Heart right ventricle (tissue), 16 donors: ENCODE measurements at regions not wholly inside any gene's neighbourhood (a gene's known extent, or its start where the extent isn't known, plus 50 kb on each side); places are given as distances from the start of the nearest gene placed in this dataset.

Experiments
- ATAC-seq, 8 donors: fragments of 200-7000 bp; cut with Tn5 transposase; one replicate each; pipeline ENCODE4 v1.9.1; 2020; ENCODE audit warnings: mild to moderate bottlenecking in 8 of 8, moderate library complexity in 8 of 8, moderate number of reproducible peaks in 1 of 8
- DNase-seq, 2 donors: peaks; one replicate each; pipeline ENCODE4 v3.0.0-alpha.2; 2020
- H3K27ac ChIP-seq, 10 donors: fragments of 200-600 bp; sonication (generic) in 2 of 10; one replicate each; pipeline versions ENCODE4 v1.5.0 to v1.8.0; 2020 to 2022; ENCODE audit warnings: mild to moderate bottlenecking in 3 of 10
- H3K27me3 ChIP-seq, 7 donors: fragments of 200-600 bp; one replicate each; pipeline ENCODE4 v1.8.0; 2021 to 2022; ENCODE audit warnings: mild to moderate bottlenecking in 2 of 7
- H3K36me3 ChIP-seq, 9 donors: fragments of 200-600 bp; sonication (generic) in 1 of 9; one replicate each; pipeline versions ENCODE4 v1.5.0 to v1.8.0; 2020 to 2022; ENCODE audit warnings: mild to moderate bottlenecking in 2 of 9
- H3K4me1 ChIP-seq, 9 donors: fragments of 200-600 bp; sonication (generic) in 1 of 9; one replicate each; pipeline versions ENCODE4 v1.5.0 to v1.8.0; 2020 to 2022; ENCODE audit warnings: mild to moderate bottlenecking in 4 of 9
- H3K4me3 ChIP-seq, 10 donors: fragments of 200-600 bp; sonication (generic) in 2 of 10; one replicate each; pipeline versions ENCODE4 v1.5.0 to v1.8.0; 2020 to 2022; ENCODE audit warnings: mild to moderate bottlenecking in 7 of 10, moderate library complexity in 2 of 10
- H3K9me3 ChIP-seq, 11 donors: fragments of 200-600 bp in 10 of 11; sonication (generic) in 2 of 11; one replicate each; pipeline versions ENCODE4 v1.5.0 to v1.8.0; 2013 to 2022; ENCODE audit warnings: mild to moderate bottlenecking in 2 of 11, control low read depth in 1 of 11, moderate library complexity in 1 of 11
- WGBS, 2 donors: extraction: QIAGEN DNeasy Blood & Tissue Kit; methylation state at CpG; one replicate each; pipeline ENCODE4 v1.1.7; 2013; ENCODE audit warnings: inconsistent platforms in 1 of 2; 5-methylcytosine and 5-hydroxymethylcytosine counted together
- intact Hi-C, 10 donors: fragments of 100-400 bp; cut with DNase I; formaldehyde crosslinking; loops; one replicate each; pipeline versions ENCODE4 v1.11.1 to v1.14.2; 2022
- TF ChIP-seq, protein P1 (sequence below), 9 donors: fragments of 200-600 bp; sonication (generic) in 2 of 9; IDR thresholded peaks; one replicate each; pipeline versions ENCODE4 v1.5.0 to v1.8.0; 2021 to 2022; ENCODE audit warnings: antibody characterized with exemption in 9 of 9, mild to moderate bottlenecking in 5 of 9, moderate library complexity in 1 of 9
- donor health status: Arrhythmogenic right ventricular cardiomyopathy.
- donor health status: ischemic (EF 13 %, LVEDD 7.1; RV severe dilation, severe dysfunction).
- donor health status: healthy with polysubstance abuse.
- donor health status: DM: no; HTN: yes; CAD: no.
- donor health status: DM: no; HTN: no; CAD: no.
- donor health status: ischemic (EF 25% LVEDD 6.9; RV normal size, moderate dysfunction).
- donor health status: ischemic (EF 25% LVEDD 5.7; RV mildly dilated, moderate dysfunction).
- donor health status: healthy.
- donor health status: DM: yes; HTN: yes; CAD: no.
- donor health status: Ischemic cardiomyopathy.
- donor health status: ischemic (EF 35%, LVEDD 5.7; RV mildly dilated, moderate dysfunction).
- donor health status: nonischemic (EF 11% LVEDD 7.7; RV severe dilation, severe dysfunction).
- donor health status: DM: yes; HTN: yes; CAD: no.
- donor health status: PGD.
- donor health status: ischemic (EF 29% LVEDD 5.4; RV normal size, mild dysfunction).
- donor health status: nonischemic (EF 23%, LVEDD 6.1; RV moderate dilation, normal function).

DNA sequence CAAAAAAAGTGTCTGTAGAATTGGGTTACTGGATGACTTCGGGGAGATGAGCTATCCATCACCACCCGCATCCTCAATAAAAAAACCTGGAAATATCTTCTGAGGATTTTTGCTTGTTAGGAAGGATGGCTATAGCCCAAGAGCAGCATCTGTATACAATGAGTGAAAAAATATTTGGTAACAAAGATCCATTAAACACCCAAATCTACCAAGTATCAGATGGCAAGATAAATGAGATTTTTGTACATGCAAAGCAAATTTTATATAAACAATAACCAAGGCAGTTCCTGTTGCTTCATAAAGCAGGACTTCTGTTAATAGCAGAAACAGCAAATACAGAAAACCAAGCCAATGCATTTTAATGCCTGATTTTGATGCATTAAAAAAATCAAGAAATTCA, 166.6 kb downstream of the SLC28A3 start:
- no peak overlapping the region for H3K4me3 ChIP-seq
- no peak overlapping the region for H3K27ac ChIP-seq
- ATAC-seq, result no peak
- DNase-seq, result no peak
- no peaks in the 10 kb centered on the region for H3K9me3 ChIP-seq
- 87 to 94% methylated on average over 2 of the region's 2 CpGs for WGBS, 2 donors
- no peaks in the 10 kb centered on the region for H3K27me3 ChIP-seq
- intact Hi-C loops, result loop anchor here (5.0 to 10.0 kb wide), 12 partner anchors 81 to 239 kb away; partner anchors contain the start of genes HNRNPK (in 1 of the 10) and RMI1 (in 1 of the 10)
- TF ChIP-seq, protein P1, sequence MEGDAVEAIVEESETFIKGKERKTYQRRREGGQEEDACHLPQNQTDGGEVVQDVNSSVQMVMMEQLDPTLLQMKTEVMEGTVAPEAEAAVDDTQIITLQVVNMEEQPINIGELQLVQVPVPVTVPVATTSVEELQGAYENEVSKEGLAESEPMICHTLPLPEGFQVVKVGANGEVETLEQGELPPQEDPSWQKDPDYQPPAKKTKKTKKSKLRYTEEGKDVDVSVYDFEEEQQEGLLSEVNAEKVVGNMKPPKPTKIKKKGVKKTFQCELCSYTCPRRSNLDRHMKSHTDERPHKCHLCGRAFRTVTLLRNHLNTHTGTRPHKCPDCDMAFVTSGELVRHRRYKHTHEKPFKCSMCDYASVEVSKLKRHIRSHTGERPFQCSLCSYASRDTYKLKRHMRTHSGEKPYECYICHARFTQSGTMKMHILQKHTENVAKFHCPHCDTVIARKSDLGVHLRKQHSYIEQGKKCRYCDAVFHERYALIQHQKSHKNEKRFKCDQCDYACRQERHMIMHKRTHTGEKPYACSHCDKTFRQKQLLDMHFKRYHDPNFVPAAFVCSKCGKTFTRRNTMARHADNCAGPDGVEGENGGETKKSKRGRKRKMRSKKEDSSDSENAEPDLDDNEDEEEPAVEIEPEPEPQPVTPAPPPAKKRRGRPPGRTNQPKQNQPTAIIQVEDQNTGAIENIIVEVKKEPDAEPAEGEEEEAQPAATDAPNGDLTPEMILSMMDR (IDR thresholded peaks at IDR 0.05), result no peak
- H3K4me1 ChIP-seq, result peaks cover 0 to 33% (median 14%) of the 10 kb centered on the region in 9 donors
- H3K36me3 ChIP-seq, result no peaks in the 10 kb centered on the region

DNA sequence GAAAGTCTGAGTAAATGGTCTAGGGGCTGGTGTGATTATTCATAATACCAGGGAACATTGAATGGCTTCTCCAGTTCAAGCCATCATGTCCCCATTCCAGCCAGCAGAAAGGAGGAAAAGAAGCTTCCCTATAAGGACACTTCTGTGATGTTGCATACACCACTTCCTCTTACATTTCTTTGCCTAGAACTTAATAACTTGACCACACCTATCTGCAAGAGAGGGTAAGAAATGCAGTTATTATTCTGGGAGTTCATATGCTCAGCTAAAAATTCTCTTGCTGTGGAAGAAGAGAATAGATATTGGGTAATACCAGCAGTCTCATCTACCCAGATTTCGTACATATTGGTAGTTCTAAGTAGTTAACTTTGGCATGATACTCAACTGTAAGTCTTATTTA, 166.1 kb downstream of the SLC28A3 start:
- DNase-seq (no peak), ATAC-seq (no peak)
- WGBS, 2 donors, result 85 to 92% methylated on average over 1 of the region's 1 CpG
- TF ChIP-seq, protein P1 (IDR thresholded peaks at IDR 0.05), result no peak
- H3K9me3 ChIP-seq, result no peaks in the 10 kb centered on the region
- no peak overlapping the region for H3K27ac ChIP-seq
- H3K4me1 ChIP-seq, result peaks cover 0 to 33% (median 14%) of the 10 kb centered on the region in 9 donors
- no peaks in the 10 kb centered on the region for H3K36me3 ChIP-seq
- H3K27me3 ChIP-seq, result no peaks in the 10 kb centered on the region
- H3K4me3 ChIP-seq, result no peak overlapping the region
- intact Hi-C loops, result loop anchor here (5.0 to 10.0 kb wide), 12 partner anchors 80 to 240 kb away; partner anchors contain the start of genes HNRNPK (in 1 of the 10) and RMI1 (in 1 of the 10)

DNA sequence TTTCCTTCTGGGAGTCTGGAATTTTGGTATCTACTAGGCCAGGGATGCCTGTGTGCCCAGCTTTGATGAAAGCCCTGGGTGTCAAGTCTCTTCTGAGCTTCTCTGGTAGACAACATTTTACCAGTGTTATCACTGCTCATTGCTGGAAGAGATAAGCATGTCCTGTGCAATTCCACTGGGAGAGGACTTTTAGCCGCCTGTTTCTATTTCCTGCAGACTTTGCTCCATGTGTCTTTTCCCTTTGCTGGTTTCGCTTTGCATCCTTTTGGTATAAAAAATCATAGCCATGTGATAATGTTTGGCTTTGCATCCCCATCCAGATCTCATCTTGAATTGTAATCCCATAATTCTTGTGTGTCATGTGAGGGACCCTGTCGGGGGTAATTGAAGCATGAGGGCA, 163.2 kb downstream of the SLC28A3 start:
- Histone ChIP-seq H3K9me3 (no peaks in the 10 kb centered on the region), H3K4me1 (peaks cover 0 to 30% (median 13%) of the 10 kb centered on the region in 9 donors), H3K27me3 (no peaks in the 10 kb centered on the region), H3K36me3 (no peaks in the 10 kb centered on the region), H3K4me3 (no peak overlapping the region), H3K27ac (no peak overlapping the region)
- ATAC-seq (no peak), DNase-seq (no peak)
- intact Hi-C loops, result loop anchor here in 7 of 10 donors (10.0 kb wide), 6 partner anchors 77 to 243 kb away; a partner anchor contains a TSS
- 36 to 46% methylated on average over 3 of the region's 3 CpGs for WGBS, 2 donors
- TF ChIP-seq, protein P1 (IDR thresholded peaks at IDR 0.05), result no peak

DNA sequence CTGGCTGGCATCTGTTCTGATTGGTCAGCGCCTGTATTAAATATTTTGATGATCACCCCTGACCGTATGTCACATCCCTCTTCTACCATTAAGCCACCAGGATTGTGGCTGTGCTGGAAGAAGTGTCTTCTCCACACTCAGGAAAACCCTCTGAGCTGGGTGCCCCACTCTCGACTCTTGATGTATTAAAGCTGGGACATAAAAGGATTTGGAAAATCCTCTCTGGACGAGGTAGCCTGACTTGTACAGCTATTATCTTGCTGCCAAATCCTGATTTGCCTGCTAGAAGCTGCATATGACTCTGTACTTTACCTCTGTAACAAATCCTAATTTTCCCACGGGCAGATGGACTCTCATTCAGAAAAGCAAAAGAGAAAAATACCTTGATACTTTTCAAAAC, 161.0 kb downstream of the SLC28A3 start:
- intact Hi-C loops, result loop anchor here in 7 of 10 donors (10.0 kb wide), 6 partner anchors 75 to 245 kb away; a partner anchor contains a TSS
- no peak for DNase-seq
- Histone ChIP-seq H3K27me3 (no peaks in the 10 kb centered on the region), H3K9me3 (no peaks in the 10 kb centered on the region), H3K36me3 (no peaks in the 10 kb centered on the region), H3K27ac (no peak overlapping the region), H3K4me1 (peaks cover 0 to 44% (median 14%) of the 10 kb centered on the region in 9 donors), H3K4me3 (no peak overlapping the region)
- no peak for ATAC-seq
- 89 to 94% methylated on average over 5 of the region's 5 CpGs for WGBS, 2 donors
- TF ChIP-seq, protein P1 (IDR thresholded peaks at IDR 0.05), result no peak
